GM12801 (cell line): ENCODE measurements at regions not wholly inside any gene's neighbourhood (a gene's known extent, or its start where the extent isn't known, plus 50 kb on each side); places are given as distances from the start of the nearest gene placed in this dataset.

Experiments
- CTCF ChIP-seq: IDR thresholded peaks from one replicate; pipeline ENCODE4 v1.5.1; 2011; ENCODE audit warnings: control low read depth; ENCODE audit not compliant: insufficient read length; ENCODE audit errors: extremely low read depth

DNA sequence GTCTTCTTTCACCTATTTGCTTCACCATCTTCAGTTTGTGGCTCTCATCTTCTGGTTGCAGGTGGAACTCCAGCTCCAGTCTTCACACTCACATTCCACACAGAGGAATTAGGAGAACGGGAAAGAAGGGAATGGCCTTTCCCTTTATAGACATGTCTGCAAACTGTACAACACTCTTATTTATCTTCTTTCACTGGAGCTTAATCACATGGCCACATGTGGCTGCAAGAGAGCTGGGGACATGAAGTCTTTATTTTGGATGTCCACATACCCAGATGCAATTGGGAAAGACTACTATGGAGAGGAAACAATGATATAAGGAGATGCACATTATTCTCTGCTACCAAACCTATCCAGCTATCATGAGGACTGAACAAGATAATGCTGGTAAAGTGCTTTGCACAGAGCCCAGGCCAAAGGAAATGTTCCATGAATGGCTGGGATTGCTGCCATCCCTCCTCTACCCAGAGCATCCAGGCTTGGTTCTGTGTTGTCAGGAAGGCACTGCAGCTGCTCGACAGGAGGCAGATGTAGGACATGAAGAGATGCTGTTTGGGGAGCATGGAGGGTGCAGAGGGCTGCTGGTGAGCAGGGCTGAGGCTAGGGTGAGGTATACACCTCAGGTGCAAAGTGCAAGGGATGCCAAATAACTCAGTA is 183.8 kb upstream of the TBX20 start:
- no peak for TF ChIP-seq CTCF

DNA sequence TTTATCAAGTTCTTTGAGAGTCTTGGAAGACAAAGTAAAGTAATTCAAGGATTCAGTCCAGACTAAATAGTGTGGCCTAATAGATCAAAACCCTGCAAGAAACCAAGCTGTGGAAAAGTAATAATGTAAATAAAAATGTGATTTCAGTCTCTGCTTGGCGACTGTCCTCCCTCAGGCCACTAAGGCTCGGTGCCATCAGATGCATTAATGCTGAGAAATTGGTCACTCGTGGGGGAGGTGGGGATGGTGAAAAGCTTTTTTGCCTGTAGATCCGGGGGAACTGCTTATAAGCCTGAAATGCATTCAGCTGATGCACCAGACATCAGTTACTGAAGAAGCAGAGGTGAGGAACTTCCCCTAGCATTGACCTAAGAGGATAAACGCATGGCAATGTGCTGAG is 182.6 kb upstream of the TBX20 start:
- no peak for TF ChIP-seq CTCF

DNA sequence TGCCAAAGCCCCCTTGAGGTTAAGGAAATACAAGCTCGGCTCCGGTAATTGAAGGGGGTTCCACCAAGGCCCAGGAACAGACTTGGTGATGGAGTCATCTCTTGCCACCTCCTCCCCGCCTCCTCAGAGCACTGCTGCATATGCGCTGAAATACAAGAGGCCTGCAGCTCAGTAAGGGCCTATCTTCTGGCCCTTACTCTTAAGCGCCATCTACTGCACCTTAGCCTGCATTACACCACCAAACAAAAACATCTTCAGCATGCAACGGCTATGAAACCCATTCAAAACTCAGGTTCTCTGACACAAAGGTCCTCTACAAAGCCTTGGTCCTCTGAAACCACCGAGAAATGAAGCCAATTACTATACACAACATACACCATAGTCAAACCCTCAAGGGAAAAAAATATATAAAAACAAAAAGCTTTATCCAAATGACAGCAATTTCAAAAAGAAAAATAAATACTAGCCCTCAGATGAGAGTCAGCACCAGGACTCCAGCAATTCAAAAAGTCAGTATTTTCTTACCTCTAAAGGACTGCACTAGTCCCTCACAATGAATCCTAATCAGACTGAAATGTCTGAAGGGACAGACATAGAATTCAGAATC is 176.8 kb upstream of the TBX20 start:
- TF ChIP-seq CTCF, result no peak

DNA sequence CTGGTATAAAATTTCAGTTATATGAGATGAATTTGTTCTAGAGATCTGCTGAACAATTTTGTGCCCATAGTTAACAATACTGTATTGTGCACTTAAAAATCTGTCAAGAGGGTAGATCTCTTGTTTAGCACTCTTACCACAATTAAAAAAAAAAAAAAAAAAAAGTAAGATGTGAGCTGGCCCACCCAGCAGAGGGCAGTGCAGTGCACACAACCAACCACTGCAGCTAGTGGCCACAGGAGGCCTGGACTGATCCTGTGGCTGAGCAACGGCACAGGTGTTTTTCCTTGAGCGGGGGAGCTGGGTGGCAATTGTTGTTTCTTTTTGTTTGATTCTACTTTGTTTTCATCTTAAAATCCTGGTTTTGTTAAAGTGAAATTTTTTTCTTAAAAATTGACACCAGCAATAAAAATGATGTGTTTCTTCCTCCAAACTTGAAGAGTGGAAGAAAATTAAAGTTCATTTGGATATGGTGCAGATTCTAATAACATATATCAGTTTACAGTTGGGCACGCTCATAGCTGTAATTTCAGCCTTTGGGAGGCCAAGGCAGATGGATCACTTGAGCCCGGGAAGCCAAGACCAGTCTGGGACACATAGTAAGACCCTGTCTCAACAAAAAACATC is 171.1 kb upstream of the TBX20 start:
- no peak for TF ChIP-seq CTCF

DNA sequence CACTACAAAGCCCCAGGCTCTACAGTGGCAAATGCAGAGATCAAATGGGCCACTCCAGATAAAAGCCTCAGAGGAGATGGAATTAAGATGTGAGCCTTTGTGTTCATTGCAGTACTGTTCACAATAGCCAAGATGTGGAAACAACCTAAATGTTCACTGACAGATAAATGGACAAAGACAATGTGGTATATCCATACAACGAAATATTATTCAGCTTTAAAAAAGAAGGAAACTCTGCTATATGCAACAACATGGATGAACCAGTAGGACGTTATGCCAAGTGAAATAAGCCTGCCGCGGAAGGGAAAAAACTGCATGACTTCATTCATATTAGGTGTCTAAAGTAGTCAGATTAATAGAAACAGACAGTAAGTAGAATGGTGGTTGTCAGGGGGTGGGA is 170.5 kb upstream of the TBX20 start:
- no peak for TF ChIP-seq CTCF

GRCh38 chr7:35422715-35423114 is 168.8 kb upstream of the TBX20 start:
- TF ChIP-seq CTCF, result no peak

DNA sequence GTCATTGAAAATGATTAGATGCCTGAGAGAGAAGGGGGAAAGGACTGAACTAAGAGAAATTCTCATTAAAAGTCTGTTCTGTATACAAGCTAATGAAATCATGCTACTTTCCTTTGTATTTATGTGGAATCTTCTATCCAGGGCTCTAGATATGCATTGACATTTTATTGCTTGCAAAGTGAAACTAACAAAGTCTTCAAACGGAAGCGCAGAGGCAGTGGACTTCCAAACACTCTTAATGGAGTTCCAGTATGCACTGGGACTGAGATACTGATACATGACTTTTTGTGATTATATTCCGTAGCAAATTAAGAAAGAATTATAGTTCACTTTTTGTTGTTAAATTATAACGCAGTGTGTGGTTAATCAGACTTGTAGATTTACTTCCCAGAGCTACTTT is 166.8 kb upstream of the TBX20 start:
- no peak for TF ChIP-seq CTCF
